ENCODE measurements at regions not wholly inside any gene's neighbourhood (a gene's known extent, or its start where the extent isn't known, plus 50 kb on each side); places are given as distances from the start of the nearest gene placed in this dataset.

GRCh38 chr4:137293281-137293680, 239.0 kb downstream of the PCDH18 start:
- H3K4me1 Mint-ChIP-seq (ENCODE audit: low read depth): no peaks in the 10 kb centered on the region
- H3K4me3 Mint-ChIP-seq: no peak overlapping the region
- intact Hi-C loops (cut with micrococcal nuclease): no loop called here
- H3K27ac Mint-ChIP-seq: no peak overlapping the region
- peaks cover 4% of the 10 kb centered on the region for H3K9me3 Mint-ChIP-seq
- no peaks in the 10 kb centered on the region for H3K27me3 Mint-ChIP-seq (ENCODE audit: low read depth)
- CTCF ChIA-PET: no interaction called here
- no peak for DNase-seq
- H3K36me3 Mint-ChIP-seq (ENCODE audit: low read depth): no peaks in the 10 kb centered on the region

DNA sequence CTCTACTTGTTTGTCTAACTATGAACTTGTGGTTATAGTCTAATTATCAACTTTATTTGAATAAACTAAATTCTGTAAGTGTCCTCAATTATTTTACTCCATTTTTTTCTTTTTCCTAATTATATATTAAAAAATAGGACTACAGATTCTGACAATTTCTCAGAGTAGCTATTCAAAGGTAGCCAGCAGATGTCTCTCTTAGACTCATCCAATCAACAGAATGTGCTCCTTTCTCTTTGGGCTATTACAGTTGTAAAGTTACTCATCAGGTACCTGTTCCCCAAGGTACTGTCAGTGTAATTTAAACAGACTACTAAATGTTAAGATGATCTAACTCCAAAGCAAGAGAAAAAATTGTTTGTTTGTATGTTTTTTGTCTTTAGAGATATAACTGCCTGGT, 248.6 kb downstream of the PCDH18 start:
- no peaks in the 10 kb centered on the region for H3K27me3 Mint-ChIP-seq (ENCODE audit: low read depth)
- CTCF ChIA-PET: interaction anchor here (0.7 kb wide), 1 partner anchor 603 kb away, joined by 3 read pairs; no protein-coding TSS in a partner anchor

GRCh38 chr4:137278431-137278830, 253.9 kb downstream of the PCDH18 start:
- Mint-ChIP-seq H3K27ac (no peak overlapping the region), H3K27me3 (ENCODE audit: low read depth) (no peaks in the 10 kb centered on the region), H3K4me3 (no peak overlapping the region), H3K36me3 (ENCODE audit: low read depth) (no peaks in the 10 kb centered on the region), H3K9me3 (no peaks in the 10 kb centered on the region), H3K4me1 (ENCODE audit: low read depth) (no peaks in the 10 kb centered on the region)
- CTCF ChIA-PET: no interaction called here
- intact Hi-C loops (cut with micrococcal nuclease): no loop called here
- DNase-seq: no peak

More for the DNA sequence above, 248.6 kb downstream of the PCDH18 start:
- no peak for DNase-seq
- no peak overlapping the region for H3K27ac Mint-ChIP-seq
- H3K36me3 Mint-ChIP-seq (ENCODE audit: low read depth): no peaks in the 10 kb centered on the region
- H3K4me3 Mint-ChIP-seq: no peak overlapping the region
- intact Hi-C loops (cut with micrococcal nuclease): no loop called here
- H3K9me3 Mint-ChIP-seq: peaks cover 4% of the 10 kb centered on the region
- no peaks in the 10 kb centered on the region for H3K4me1 Mint-ChIP-seq (ENCODE audit: low read depth)

- Mint-ChIP-seq H3K4me1 (ENCODE audit: low read depth) (no peaks in the 10 kb centered on the region), H3K27me3 (ENCODE audit: low read depth) (no peaks in the 10 kb centered on the region), H3K4me3 (no peak overlapping the region), H3K9me3 (no peaks in the 10 kb centered on the region), H3K27ac (no peak overlapping the region), H3K36me3 (ENCODE audit: low read depth) (no peaks in the 10 kb centered on the region)
- DNase-seq: no peak
- intact Hi-C loops (cut with micrococcal nuclease): no loop called here
- CTCF ChIA-PET: no interaction called here
Measured at GRCh38 chr4:137274404-137274803, 257.9 kb downstream of the PCDH18 start.

- H3K4me3 Mint-ChIP-seq: no peak overlapping the region
- intact Hi-C loops (cut with micrococcal nuclease): no loop called here
- no peaks in the 10 kb centered on the region for H3K9me3 Mint-ChIP-seq
- no peaks in the 10 kb centered on the region for H3K36me3 Mint-ChIP-seq (ENCODE audit: low read depth)
- CTCF ChIA-PET: no interaction called here
- no peaks in the 10 kb centered on the region for H3K27me3 Mint-ChIP-seq (ENCODE audit: low read depth)
- no peak overlapping the region for H3K27ac Mint-ChIP-seq
- H3K4me1 Mint-ChIP-seq (ENCODE audit: low read depth): no peaks in the 10 kb centered on the region
- DNase-seq: no peak
Measured at GRCh38 chr4:137267024-137267423, 265.3 kb downstream of the PCDH18 start.

- Mint-ChIP-seq H3K36me3 (ENCODE audit: low read depth) (no peaks in the 10 kb centered on the region), H3K9me3 (no peaks in the 10 kb centered on the region), H3K4me1 (ENCODE audit: low read depth) (no peaks in the 10 kb centered on the region), H3K27ac (no peak overlapping the region), H3K27me3 (ENCODE audit: low read depth) (no peaks in the 10 kb centered on the region), H3K4me3 (no peak overlapping the region)
- intact Hi-C loops (cut with micrococcal nuclease): no loop called here
- DNase-seq: no peak
- CTCF ChIA-PET: no interaction called here
Measured at GRCh38 chr4:137266511-137266910, 265.8 kb downstream of the PCDH18 start.

DNA sequence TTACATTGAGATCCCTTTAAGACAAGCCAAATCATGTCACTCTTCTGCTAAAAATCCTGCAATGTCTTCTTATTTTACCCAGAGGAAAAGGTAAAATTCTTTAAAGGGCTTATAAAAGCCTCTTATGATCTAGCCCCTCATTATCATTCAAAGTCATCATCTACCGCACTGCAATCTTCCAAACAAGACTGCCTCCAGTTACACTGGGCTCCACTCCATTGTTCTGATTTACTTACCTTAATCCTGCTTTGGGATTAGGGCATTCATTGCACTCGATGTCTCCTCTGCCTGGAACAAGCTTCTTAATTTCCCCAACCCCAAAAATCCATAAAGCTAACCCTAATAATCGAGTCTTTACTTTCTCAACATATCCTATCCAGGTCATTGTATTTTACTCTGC, 269.1 kb downstream of the PCDH18 start:
- no peaks in the 10 kb centered on the region for H3K27me3 Mint-ChIP-seq (ENCODE audit: low read depth)
- intact Hi-C loops (cut with micrococcal nuclease): no loop called here
- CTCF ChIA-PET: no interaction called here
- no peak overlapping the region for H3K27ac Mint-ChIP-seq
- peaks cover 4% of the 10 kb centered on the region for H3K9me3 Mint-ChIP-seq
- H3K36me3 Mint-ChIP-seq (ENCODE audit: low read depth): no peaks in the 10 kb centered on the region
- no peaks in the 10 kb centered on the region for H3K4me1 Mint-ChIP-seq (ENCODE audit: low read depth)
- DNase-seq: no peak
- H3K4me3 Mint-ChIP-seq: no peak overlapping the region

DNA sequence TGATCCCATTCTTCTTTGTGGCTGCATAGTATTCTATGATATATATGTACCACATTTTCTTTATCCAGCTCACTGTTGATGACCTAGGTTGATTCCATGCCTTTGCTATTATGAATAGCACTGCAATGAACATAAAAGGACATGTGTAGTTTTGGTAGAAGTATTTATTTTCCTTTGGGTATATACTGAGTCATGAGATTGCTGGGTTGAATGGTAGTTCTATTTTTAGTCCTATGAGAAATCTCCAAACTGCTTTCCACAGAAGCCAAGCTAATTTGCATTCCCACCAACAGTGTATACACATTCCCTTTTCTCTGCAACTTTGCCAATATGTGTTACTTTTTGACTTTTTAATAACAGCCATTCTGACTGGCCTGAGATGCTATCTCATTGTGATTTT, 278.3 kb downstream of the PCDH18 start:
- H3K4me3 Mint-ChIP-seq: no peak overlapping the region
- no peak for DNase-seq
- peaks cover under 1% of the 10 kb centered on the region for H3K9me3 Mint-ChIP-seq
- intact Hi-C loops (cut with micrococcal nuclease): no loop called here
- H3K27ac Mint-ChIP-seq: no peak overlapping the region
- CTCF ChIA-PET: no interaction called here
- H3K27me3 Mint-ChIP-seq (ENCODE audit: low read depth): no peaks in the 10 kb centered on the region
- no peaks in the 10 kb centered on the region for H3K4me1 Mint-ChIP-seq (ENCODE audit: low read depth)
- no peaks in the 10 kb centered on the region for H3K36me3 Mint-ChIP-seq (ENCODE audit: low read depth)

DNA sequence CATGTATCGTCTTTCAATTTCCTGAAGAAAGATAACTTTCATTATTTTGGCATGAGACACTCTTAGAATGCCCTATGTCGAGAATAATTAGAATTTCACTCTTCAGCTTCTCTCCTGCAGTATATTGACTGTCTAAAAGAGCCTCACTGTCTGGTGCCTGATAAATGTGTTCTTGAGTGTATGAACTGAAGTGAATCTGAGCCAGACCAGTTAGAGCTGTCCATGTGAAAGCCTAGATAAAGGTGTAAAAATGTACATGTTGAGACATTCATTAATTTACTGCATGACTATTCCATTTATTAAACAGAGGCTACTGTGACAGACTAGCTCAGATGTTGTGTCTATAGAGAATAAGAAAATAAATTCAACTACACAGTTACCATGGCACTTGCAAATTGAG, 283.2 kb downstream of the PCDH18 start:
- DNase-seq: no peak
- Mint-ChIP-seq H3K9me3 (no peaks in the 10 kb centered on the region), H3K27me3 (ENCODE audit: low read depth) (no peaks in the 10 kb centered on the region), H3K27ac (no peak overlapping the region), H3K36me3 (ENCODE audit: low read depth) (no peaks in the 10 kb centered on the region), H3K4me1 (ENCODE audit: low read depth) (no peaks in the 10 kb centered on the region), H3K4me3 (no peak overlapping the region)
- CTCF ChIA-PET: no interaction called here
- intact Hi-C loops (cut with micrococcal nuclease): no loop called here

- Mint-ChIP-seq H3K27ac (no peak overlapping the region), H3K4me3 (no peak overlapping the region), H3K4me1 (ENCODE audit: low read depth) (no peaks in the 10 kb centered on the region), H3K27me3 (ENCODE audit: low read depth) (no peaks in the 10 kb centered on the region), H3K36me3 (ENCODE audit: low read depth) (no peaks in the 10 kb centered on the region), H3K9me3 (peaks cover 2% of the 10 kb centered on the region)
- CTCF ChIA-PET: no interaction called here
- no peak for DNase-seq
- intact Hi-C loops (cut with micrococcal nuclease): no loop called here
Measured at GRCh38 chr4:137238456-137239162, 293.7 kb downstream of the PCDH18 start.

- no peaks in the 10 kb centered on the region for H3K4me1 Mint-ChIP-seq (ENCODE audit: low read depth)
- CTCF ChIA-PET: no interaction called here
Measured at GRCh38 chr4:137226900-137227299, 305.4 kb downstream of the PCDH18 start.

GRCh38 chr4:137226221-137226620, 306.1 kb downstream of the PCDH18 start:
- intact Hi-C loops (cut with micrococcal nuclease): no loop called here

More at GRCh38 chr4:137226900-137227299, 305.4 kb downstream of the PCDH18 start:
- intact Hi-C loops (cut with micrococcal nuclease): no loop called here
- Mint-ChIP-seq H3K4me3 (no peak overlapping the region), H3K36me3 (ENCODE audit: low read depth) (no peaks in the 10 kb centered on the region), H3K9me3 (peaks cover 6% of the 10 kb centered on the region), H3K27ac (no peak overlapping the region), H3K27me3 (ENCODE audit: low read depth) (no peaks in the 10 kb centered on the region)
- DNase-seq: no peak

DNA sequence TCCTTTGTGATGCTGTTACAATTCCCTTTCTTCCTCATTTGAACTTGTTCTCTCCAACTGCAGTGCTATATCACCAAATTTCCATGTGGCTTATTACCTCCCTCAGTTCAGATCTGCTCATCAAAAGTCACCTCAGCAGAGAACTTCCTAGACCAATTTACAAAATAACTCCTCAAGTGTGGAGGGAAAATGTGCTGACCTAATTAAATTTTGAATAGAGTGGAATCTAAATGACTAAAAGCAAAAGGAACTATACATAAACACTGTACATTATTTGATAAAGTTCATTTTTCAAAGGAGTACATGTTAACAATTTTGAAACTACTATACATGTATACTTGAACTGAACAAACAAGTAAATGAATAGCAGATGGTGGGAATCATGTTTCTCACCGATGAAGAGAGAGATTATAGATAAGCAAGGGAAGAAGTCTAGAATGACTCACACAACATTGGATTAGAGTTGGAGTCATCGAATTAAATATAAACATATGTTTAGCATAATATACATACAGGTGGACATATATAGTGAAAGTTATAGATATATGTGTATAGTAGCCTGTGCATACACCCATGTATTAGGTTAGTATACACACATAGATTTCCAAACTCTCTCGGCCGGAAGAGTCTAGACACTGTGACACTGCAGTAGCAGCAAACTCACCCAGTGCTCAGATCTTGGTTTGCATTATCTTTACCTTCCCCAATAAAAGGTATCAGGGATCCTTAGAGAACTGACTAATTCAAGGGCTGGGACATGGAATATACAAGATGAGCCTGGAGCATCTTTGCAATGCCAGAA, 318.7 kb downstream of the PCDH18 start:
- Mint-ChIP-seq H3K27ac (no peak overlapping the region), H3K4me1 (ENCODE audit: low read depth) (no peaks in the 10 kb centered on the region), H3K9me3 (peaks cover 2% of the 10 kb centered on the region), H3K36me3 (ENCODE audit: low read depth) (no peaks in the 10 kb centered on the region), H3K4me3 (no peak overlapping the region), H3K27me3 (ENCODE audit: low read depth) (no peaks in the 10 kb centered on the region)
- CTCF ChIA-PET: no interaction called here
- no peak for DNase-seq
- intact Hi-C loops (cut with micrococcal nuclease): no loop called here

More at GRCh38 chr4:137226221-137226620, 306.1 kb downstream of the PCDH18 start:
- peaks cover 6% of the 10 kb centered on the region for H3K9me3 Mint-ChIP-seq
- DNase-seq: no peak
- H3K36me3 Mint-ChIP-seq (ENCODE audit: low read depth): no peaks in the 10 kb centered on the region
- CTCF ChIA-PET: no interaction called here
- H3K27me3 Mint-ChIP-seq (ENCODE audit: low read depth): no peaks in the 10 kb centered on the region
- no peak overlapping the region for H3K4me3 Mint-ChIP-seq
- H3K4me1 Mint-ChIP-seq (ENCODE audit: low read depth): no peaks in the 10 kb centered on the region
- H3K27ac Mint-ChIP-seq: no peak overlapping the region
